WTC11 (cell line): ENCODE measurements at regions not wholly inside any gene's neighbourhood (a gene's known extent, or its start where the extent isn't known, plus 50 kb on each side); places are given as distances from the start of the nearest gene placed in this dataset.

Source experiments
- CTCF ChIP-seq: fragments of 200-600 bp; IDR thresholded peaks from 2 replicates; pipeline ENCODE4 v1.8.0; 2022; ENCODE audit warnings: antibody characterized with exemption
- SMAD4 ChIP-seq: sonication (generic); formaldehyde crosslinking; IDR thresholded peaks from 2 replicates; pipeline ENCODE4 v1.8.0; 2022; ENCODE audit warnings: mild to moderate bottlenecking, missing genetic modification reagents

GRCh38 chr15:91759560-91759959, 93.9 kb upstream of the SLCO3A1 start:
- TF ChIP-seq SMAD4 (no peak), CTCF (no peak)
